H1 (cell line): ENCODE measurements at regions not wholly inside any gene's neighbourhood (a gene's known extent, or its start where the extent isn't known, plus 50 kb on each side); places are given as distances from the start of the nearest gene placed in this dataset.

ENCODE experiments used
- CHD2 ChIP-seq: IDR thresholded peaks from 2 replicates; pipeline ENCODE4 v1.6.1; 2012; ENCODE audit warnings: low read length, improper control_type of control experiment
- CTCF ChIP-seq, 3 experiments: IDR thresholded peaks; 1 replicate in 2 of 3; 2 replicates in 1 of 3; pipeline versions ENCODE4 v1.5.1 to v1.6.1; 2011; ENCODE audit warnings: low read length in 3 of 3, mild to moderate bottlenecking in 3 of 3, inconsistent platforms in 2 of 3, low read depth in 1 of 3, moderate library complexity in 1 of 3; ENCODE audit not compliant: insufficient read depth in 1 of 3; ENCODE audit errors: control extremely low read depth in 1 of 3
- EGR1 ChIP-seq: IDR thresholded peaks from 2 replicates; pipeline ENCODE4 v1.6.1; 2011; ENCODE audit warnings: low read depth, low read length, borderline replicate concordance
- EZH2 ChIP-seq: fragments of 200-600 bp; sonication (generic); IDR thresholded peaks from 2 replicates; pipeline ENCODE4 v1.7.1; 2012; ENCODE audit warnings: low read depth, mild to moderate bottlenecking, moderate library complexity, low read length, inconsistent platforms; ENCODE audit not compliant: severe bottlenecking
- KDM1A ChIP-seq: fragments of 200-600, 300-600 bp; sonication (generic); IDR thresholded peaks from 2 replicates; pipeline ENCODE4 v1.7.1; 2016; ENCODE audit warnings: mild to moderate bottlenecking, low read length, borderline replicate concordance
- POLR2A ChIP-seq, 2 experiments: IDR thresholded peaks; 1 replicate in 1 of 2; 2 replicates in 1 of 2; pipeline ENCODE4 v1.6.1; 2011; ENCODE audit warnings: low read depth in 2 of 2, low read length in 2 of 2, mild to moderate bottlenecking in 2 of 2; ENCODE audit errors: control extremely low read depth in 1 of 2
- RFX5 ChIP-seq: IDR thresholded peaks from 2 replicates; pipeline ENCODE4 v1.6.1; 2011; ENCODE audit warnings: low read depth, low read length, improper control_type of control experiment, borderline replicate concordance
- RXRA ChIP-seq: IDR thresholded peaks from 2 replicates; pipeline ENCODE4 v1.6.1; 2011; ENCODE audit warnings: low read depth, mild to moderate bottlenecking, low read length, moderate library complexity; ENCODE audit not compliant: insufficient read depth
- SIX5 ChIP-seq: IDR thresholded peaks from 2 replicates; pipeline ENCODE4 v1.6.1; 2011; ENCODE audit warnings: mild to moderate bottlenecking, low read depth, low read length
- SRF ChIP-seq: IDR thresholded peaks from 2 replicates; pipeline ENCODE4 v1.6.1; 2011; ENCODE audit warnings: mild to moderate bottlenecking, low read depth, low read length, moderate library complexity
- TAF1 ChIP-seq: IDR thresholded peaks from 2 replicates; pipeline ENCODE4 v1.6.1; 2011; ENCODE audit warnings: mild to moderate bottlenecking, low read depth, low read length
- YY1 ChIP-seq: IDR thresholded peaks from 2 replicates; pipeline ENCODE4 v1.6.1; 2011; ENCODE audit warnings: low read depth, mild to moderate bottlenecking, low read length

DNA sequence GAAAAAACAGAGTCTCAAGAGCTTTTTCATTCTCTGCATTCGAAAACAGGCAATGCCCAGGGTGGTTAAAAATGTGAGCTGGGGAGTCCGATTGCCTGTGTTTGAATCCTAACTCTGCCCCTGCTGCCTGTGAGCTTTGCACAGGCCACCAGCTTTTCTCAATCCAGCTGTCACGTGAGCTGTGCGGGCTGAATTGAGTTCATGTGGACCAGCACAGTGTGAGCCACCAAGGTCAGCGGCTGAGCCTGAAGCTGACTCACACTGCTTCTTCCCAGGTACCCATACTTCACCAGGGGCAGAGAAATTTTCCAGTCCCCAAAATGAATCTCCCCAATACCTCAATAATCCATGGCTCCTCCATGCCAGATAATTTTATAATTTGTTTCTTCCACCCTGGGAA is 64.4 kb upstream of the SLCO3A1 start:
- TF ChIP-seq EZH2 (no peak), EGR1 (no peak), CTCF (IDR thresholded peaks at IDR 0.05; ENCODE audit: control extremely low read depth in 1 of 3, insufficient read depth in 1 of 3, low read depth in 1 of 3, low read length in 3 of 3) (no peak), RXRA (no peak), KDM1A (no peak), CHD2 (no peak), RFX5 (no peak), YY1 (no peak), POLR2A (IDR thresholded peaks at IDR 0.05; ENCODE audit: control extremely low read depth in 1 of 2, low read depth in 2 of 2, low read length in 2 of 2) (no peak), SIX5 (no peak), TAF1 (no peak), SRF (no peak)
